KOPT-K1 (cell line): ENCODE measurements at regions not wholly inside any gene's neighbourhood (a gene's known extent, or its start where the extent isn't known, plus 50 kb on each side); places are given as distances from the start of the nearest gene placed in this dataset.
"Not testable (repeated sequence)": the region's sequence is repeated elsewhere in the genome, so short reads cannot be mapped to it uniquely, and the experiment has no call there.

Experiments used
- H3K27ac ChIP-seq: fragments of 200-600 bp; sonication (generic); 2 replicates; pipeline ENCODE4 v1.5.1; 2016; ENCODE audit warnings: antibody characterized with exemption, mild to moderate bottlenecking, low read depth, low read length; ENCODE audit not compliant: poor library complexity, severe bottlenecking
- H3K36me3 ChIP-seq: fragments of 200-600 bp; sonication (generic); 2 replicates; pipeline ENCODE4 v1.5.1; 2017; ENCODE audit warnings: antibody characterized with exemption, mild to moderate bottlenecking, low read length, moderate library complexity; ENCODE audit not compliant: insufficient read depth
- H3K9me3 ChIP-seq: fragments of 200-600 bp; sonication (generic); 2 replicates; pipeline ENCODE4 v1.5.1; 2017; ENCODE audit warnings: antibody characterized with exemption, low read length, mild to moderate bottlenecking; ENCODE audit not compliant: insufficient read depth, poor library complexity, severe bottlenecking

DNA sequence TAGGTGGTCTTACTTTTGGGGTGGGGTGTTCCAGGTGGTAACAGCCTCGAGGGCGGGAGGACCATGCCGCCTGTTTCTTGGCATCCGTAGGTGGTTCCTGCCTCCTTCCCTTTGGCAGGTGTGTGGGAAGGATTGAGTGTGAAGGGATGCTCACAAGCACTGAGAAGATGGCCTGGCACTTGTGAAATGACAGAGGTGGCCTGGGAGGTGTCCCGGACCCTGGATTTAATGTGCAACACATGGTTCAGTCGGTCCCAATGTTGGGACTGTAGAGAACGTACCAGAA, 165.8 kb upstream of the FOXF1 start:
- H3K27ac ChIP-seq: no peak overlapping the region
- no peaks in the 10 kb centered on the region for H3K36me3 ChIP-seq
- no peaks in the 10 kb centered on the region for H3K9me3 ChIP-seq

DNA sequence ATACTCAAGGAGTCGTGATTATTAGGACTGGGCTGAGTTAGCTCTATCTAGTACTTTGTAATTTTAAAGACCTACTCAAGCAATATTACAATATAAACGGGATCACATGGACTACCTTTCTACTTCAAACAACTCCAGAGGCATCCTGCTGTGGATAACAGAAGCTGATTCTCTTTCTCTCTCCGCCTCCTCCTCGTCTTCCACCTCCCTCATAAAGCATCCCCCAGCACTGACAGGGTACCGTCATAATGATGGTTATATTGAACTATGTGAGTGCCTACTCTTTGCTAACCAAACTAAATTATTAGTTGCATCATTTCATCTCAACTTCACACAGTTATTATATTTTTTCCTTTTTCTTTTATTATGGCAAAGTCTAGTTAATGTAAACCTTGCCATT, 165.4 kb upstream of the FOXF1 start:
- Histone ChIP-seq H3K36me3 (no peaks in the 10 kb centered on the region), H3K9me3 (no peaks in the 10 kb centered on the region), H3K27ac (no peak overlapping the region)

DNA sequence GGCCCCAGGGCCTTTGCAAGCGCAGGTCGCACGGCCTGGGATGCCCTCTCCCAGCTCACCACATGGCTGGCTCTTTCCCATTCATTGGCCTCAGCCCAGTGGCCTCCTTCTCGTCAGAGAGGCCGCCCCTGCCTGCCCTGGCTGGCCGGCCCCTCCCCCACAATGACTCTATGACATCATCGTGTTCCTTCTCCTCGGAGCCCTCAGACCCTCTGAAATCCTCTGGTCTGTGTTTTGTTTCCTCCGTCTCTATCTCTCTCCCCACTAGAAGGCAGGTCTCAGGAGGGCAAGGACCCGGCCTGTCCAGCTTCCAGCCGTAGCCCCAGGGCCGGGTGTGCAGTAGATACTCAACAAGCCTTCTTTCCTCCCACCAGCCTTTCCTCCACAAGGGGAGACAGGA, 164.8 kb upstream of the FOXF1 start:
- Histone ChIP-seq H3K27ac (no peak overlapping the region), H3K36me3 (no peaks in the 10 kb centered on the region), H3K9me3 (no peaks in the 10 kb centered on the region)

DNA sequence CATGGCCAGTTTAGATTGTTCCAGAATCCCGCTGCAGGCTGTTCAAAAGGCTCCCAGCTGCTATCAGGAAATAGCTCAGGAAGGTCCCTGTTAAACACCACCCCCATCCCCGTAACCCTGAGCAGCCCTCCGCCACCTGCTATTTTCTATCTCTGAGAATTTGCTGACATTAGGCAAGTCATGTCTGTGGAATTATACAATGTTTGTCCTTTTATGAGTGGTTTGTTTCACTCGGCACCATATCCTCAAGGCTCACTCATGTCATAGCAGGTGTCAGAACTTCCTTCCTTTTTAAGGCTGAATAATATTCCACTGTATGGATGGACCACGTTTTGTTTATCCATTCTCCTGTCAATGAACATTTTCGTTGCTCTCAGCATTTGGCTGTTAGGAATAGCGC, 164.3 kb upstream of the FOXF1 start:
- Histone ChIP-seq H3K27ac (no peak overlapping the region), H3K9me3 (no peaks in the 10 kb centered on the region), H3K36me3 (no peaks in the 10 kb centered on the region)

DNA sequence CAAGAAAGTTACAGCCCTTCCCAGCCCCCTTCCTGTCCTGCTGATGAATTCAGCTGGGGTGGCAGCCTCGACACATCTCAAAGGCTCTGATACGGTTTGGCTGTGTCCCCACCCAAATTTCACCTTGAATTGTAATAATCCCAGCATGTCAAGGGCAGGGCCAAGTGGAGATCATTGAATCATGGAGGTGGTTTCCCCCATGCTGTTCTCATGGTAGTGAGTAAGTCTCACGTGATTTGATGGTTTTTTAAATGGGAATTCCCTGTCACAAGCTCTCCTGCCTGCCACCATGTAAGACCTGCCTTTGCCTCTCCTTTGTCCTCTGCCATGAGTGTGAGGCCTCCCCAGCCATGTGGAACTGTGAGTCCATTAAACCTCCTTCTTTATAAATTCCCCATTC, 163.2 kb upstream of the FOXF1 start:
- H3K27ac ChIP-seq: no peak overlapping the region
- H3K9me3 ChIP-seq: no peaks in the 10 kb centered on the region
- H3K36me3 ChIP-seq: no peaks in the 10 kb centered on the region

DNA sequence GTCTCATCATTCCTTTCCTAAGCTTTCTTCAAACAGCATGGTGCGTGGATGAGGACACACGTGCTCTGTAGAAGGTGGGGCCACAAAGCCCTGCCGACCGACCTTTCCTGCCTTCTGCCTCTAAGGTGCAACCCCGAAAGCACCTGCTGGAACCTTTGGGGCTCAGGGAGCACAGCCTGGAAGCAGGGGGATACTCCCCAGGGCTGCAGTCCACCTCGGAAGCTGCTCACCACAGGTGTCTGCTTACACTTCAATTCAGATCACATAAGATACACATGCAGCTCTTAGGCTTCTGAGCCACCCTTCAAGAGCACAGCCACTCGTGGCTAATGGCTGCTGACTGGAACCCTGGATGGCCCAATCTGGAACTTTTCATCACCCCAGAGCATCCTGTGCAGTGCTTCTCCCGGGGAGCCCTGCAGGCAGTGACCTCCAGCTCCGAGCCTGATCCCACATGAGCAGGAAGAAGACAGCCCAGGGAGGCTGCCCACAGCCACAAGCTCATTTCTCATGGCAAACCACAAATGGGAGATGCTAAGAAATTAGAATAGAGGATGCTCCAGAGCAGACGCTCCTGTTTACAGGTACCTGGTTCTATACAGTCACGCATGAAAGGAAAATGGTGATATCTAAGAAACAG, 162.3 kb upstream of the FOXF1 start:
- no peaks in the 10 kb centered on the region for H3K36me3 ChIP-seq
- H3K27ac ChIP-seq: no peak overlapping the region
- H3K9me3 ChIP-seq: no peaks in the 10 kb centered on the region

DNA sequence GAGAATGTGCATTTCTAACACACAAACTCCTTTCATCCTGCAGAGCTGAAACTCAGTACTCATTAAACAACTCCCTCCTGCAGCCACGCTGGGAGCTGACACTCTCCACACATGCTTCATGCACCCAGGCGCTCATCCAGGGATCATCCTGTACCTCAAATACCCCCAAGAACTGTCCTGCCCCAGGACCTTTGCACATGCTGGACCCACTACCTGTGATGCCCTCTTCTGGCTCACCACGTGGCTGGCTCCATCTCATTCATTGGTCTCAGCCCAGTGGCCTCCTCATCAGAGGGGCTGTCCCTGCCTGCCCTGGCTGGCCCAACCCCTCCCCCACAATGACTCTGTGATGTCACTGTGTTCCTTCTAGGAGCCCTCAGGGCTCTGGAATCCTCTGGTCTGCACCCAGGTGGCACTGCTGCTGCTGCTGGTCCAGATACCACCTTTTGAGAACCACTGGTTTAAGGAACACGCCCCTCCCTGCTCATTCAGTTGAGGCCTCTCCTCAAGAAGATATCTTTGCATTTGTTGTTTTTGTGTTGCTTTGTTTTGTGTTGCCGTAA, 160.9 kb upstream of the FOXF1 start:
- Histone ChIP-seq H3K27ac (no peak overlapping the region), H3K36me3 (no peaks in the 10 kb centered on the region), H3K9me3 (no peaks in the 10 kb centered on the region)

DNA sequence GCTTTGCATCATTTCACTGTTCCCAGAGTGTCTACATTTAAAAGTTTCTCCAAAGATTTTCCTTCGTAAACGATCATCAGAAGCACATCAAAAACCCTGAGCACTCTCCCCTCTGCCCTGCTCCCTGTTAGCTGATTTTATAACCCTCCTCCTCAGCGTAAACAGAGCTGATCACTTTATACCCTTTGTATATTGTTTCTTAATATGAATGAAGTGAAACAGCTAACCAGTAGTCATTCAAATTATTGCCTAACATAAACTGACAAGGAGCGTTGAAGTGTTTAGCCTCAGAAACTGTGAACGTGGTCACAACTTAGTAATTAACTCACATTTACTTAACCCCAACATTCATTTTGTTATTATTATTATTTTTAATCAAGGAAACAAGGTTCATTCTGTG, 160.0 kb upstream of the FOXF1 start:
- no peak overlapping the region for H3K27ac ChIP-seq

DNA sequence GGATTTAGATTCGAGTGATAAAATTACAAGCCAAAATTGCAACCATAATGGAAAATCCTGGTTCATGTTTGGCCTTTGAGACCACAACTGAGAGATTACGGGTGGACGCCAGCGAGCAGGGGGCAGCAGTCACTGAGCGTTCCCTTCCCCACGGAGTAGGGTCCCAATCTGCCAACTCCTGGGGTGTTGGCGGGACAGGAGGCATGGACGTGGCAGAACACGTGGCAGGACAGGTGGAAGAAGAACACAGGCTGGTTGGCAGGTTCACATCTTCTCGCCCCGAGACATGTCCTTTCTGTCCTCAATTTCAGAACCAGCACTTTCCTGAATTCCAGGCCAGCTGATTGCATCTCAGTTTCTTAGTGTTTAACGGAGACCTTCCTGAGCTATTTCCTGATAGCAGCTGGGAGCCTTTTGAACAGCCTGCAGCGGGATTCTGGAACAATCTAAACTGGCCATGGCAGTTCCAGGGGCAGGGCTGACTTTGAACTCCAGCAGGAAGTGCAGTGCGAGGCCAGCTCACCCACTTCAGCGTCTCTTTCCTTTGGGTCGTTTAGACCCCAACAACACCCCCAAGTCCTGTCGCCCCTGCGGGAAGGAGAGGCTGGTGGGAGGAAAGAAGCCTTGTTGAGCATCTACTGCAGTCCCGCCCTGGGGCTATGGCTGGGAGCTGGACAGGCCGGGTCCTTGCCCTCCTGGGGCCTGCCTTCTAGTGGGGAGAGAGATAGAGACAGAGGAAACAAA, 159.1 kb upstream of the FOXF1 start:
- H3K27ac ChIP-seq: no peak overlapping the region
- no peaks in the 10 kb centered on the region for H3K36me3 ChIP-seq
- H3K9me3 ChIP-seq: peaks cover 10% of the 10 kb centered on the region

More for the DNA sequence above, 160.0 kb upstream of the FOXF1 start:
- peaks cover 3% of the 10 kb centered on the region for H3K9me3 ChIP-seq
- H3K36me3 ChIP-seq: no peaks in the 10 kb centered on the region

DNA sequence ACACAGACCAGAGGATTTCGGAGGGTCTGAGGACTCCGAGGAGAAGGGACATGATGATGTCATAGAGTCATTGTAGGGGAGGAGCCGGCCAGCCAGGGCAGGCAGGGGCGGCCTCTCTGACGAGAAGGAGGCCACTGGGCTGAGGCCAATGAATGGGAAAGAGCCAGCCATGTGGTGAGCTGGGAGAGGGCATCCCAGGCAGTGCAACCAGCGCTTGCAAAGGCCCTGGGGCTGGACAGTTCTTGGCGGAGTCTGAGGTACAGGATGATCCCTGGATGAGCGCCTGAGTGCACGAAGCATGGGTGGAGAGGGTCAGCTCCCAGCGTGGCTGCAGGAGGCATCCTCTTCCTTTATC, 158.6 kb upstream of the FOXF1 start:
- peaks cover 12% of the 10 kb centered on the region for H3K9me3 ChIP-seq
- not testable (repeated sequence) for H3K27ac ChIP-seq, H3K36me3 ChIP-seq

DNA sequence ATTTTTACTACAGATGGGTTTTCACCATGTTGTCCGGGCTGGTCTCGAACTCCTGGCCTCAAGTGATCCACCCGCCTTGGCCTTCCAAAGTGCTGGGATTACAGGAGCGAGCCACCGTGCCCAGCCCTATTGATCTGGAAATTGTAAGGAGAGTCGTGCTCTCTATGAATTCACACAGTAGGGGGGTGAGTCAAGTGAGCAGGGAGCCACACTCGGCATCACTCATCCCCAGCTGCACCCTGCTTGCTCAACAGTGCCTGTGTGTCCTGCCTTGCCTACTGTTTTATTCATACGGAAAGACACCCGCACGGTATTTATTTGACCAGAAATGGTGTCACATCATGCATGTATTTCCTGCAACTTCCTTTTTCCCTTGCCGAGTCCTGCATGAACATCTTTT, 157.2 kb upstream of the FOXF1 start:
- no peaks in the 10 kb centered on the region for H3K36me3 ChIP-seq
- peaks cover 12% of the 10 kb centered on the region for H3K9me3 ChIP-seq
- H3K27ac ChIP-seq: no peak overlapping the region

DNA sequence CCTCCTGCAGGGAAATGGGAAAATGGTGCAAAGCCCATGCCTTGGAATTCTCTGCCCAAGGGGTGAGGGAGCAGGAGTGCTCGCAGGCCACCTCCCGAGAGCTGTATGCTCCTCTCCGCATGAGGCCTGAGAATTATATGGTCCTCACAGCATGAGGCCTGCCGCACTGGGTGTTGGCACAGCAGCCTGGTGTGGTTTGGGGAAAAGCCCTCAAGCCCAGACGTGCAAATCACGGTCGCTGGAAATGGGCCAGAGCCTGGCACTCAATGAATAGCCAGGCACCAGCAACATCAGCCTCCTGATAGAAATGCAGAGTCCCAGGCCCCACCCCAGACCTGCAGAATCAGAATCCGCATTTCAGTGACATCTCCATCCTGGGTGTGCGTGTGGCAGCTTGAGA, 156.4 kb upstream of the FOXF1 start:
- Histone ChIP-seq H3K9me3 (peaks cover 12% of the 10 kb centered on the region), H3K36me3 (no peaks in the 10 kb centered on the region), H3K27ac (no peak overlapping the region)

DNA sequence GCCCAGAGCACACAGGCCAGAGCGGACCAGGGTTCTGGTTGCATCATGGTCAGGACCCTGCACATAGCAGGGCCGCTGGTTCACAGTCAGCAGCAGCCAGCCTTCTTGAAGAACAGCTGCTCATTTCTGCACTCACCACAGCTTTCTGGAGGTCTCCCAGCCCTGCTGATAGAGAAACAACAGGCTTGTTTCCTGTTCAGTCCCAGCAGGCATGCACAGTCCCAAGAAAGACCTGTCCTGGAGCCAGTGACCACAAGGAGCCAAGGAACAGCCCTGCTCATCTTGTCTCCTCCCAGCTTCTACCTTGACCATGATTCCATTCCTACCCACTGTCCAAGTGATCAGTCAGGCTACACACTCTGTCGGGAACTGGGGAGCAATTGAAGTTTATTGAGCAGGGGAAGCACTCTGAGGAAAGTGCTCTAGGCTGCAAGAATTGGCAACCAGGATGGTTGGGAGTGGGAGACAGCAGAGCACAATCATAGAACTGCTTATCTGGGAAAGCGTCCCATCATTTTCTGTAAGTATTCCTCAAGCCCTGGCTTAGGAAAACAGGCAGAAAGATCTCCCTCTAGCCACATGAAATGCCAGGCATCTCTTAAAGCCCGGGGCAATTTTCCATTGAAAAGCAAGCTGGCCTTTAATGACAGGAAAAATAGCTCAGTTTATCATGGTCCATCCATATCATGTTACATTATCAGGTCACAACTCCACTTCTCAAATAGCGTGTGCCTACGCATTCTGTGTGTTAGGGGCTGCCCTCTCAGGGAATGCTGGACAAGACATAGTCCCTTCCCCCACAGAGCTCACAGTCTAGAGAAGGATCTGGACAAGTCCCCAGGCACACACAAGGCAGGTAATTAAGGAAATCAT, 155.4 kb upstream of the FOXF1 start:
- Histone ChIP-seq H3K36me3 (no peaks in the 10 kb centered on the region), H3K9me3 (peaks cover 12% of the 10 kb centered on the region), H3K27ac (no peak overlapping the region)

DNA sequence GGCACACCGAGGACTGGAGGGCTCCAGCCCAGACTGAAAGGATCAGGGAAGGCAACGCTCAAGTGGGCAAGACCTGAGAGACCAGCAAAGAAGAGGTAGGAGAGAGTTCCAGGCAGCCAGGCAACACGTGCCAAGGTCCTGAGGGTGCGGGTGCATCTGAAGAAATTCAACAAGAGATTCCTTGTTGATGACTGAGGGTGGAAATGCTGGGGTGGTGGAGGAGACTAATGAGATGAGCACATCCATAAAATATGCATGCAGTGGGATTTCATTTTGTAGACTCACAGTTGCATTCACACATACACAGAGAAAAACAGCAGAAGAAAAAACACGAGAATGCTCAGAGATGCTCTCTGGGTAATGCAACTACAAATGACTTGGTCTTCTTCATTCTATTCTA, 154.8 kb upstream of the FOXF1 start:
- peaks cover 12% of the 10 kb centered on the region for H3K9me3 ChIP-seq
- H3K36me3 ChIP-seq: no peaks in the 10 kb centered on the region
- H3K27ac ChIP-seq: no peak overlapping the region

DNA sequence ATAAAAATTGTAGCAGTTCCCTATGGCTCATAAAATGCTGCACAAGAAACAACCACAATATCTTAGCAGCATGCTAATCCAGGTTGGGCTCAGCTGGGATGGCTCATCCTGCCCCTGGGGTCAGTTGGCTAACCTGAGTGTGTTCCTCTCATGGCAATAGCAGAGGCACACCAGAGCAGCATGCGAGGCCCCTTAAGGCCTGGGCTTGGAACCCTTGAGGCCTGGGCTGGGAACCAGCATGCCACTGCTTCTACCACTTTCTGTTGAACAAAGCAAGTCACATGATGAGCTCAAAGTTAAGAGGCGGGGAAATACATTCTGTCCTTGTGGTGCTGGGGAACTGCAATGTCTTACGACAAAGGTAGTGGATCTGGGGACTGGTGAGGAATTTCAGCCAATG, 154.4 kb upstream of the FOXF1 start:
- H3K27ac ChIP-seq: no peak overlapping the region
- H3K9me3 ChIP-seq: peaks cover 12% of the 10 kb centered on the region
- no peaks in the 10 kb centered on the region for H3K36me3 ChIP-seq
